NT2/D1 (cell line): ENCODE measurements at regions not wholly inside any gene's neighbourhood (a gene's known extent, or its start where the extent isn't known, plus 50 kb on each side); places are given as distances from the start of the nearest gene placed in this dataset.

Source experiments
- DNase-seq: peaks from one replicate; pipeline ENCODE4 v3.0.0-alpha.2; 2011; ENCODE audit warnings: low read depth, low spot score
- H3K27me3 ChIP-seq: 2 replicates; pipeline ENCODE4 v1.6.0; 2011; ENCODE audit warnings: mild to moderate bottlenecking; ENCODE audit not compliant: insufficient read length, insufficient read depth
- H3K36me3 ChIP-seq: 2 replicates; pipeline ENCODE4 v1.6.1; 2011; ENCODE audit warnings: mild to moderate bottlenecking, low read length, mixed read lengths; ENCODE audit not compliant: insufficient read depth, insufficient read length
- H3K4me1 ChIP-seq: 2 replicates; pipeline ENCODE4 v1.5.1; 2011; ENCODE audit not compliant: insufficient read depth, insufficient read length
- H3K4me3 ChIP-seq: 2 replicates; pipeline ENCODE4 v1.5.1; 2011; ENCODE audit warnings: low read depth; ENCODE audit not compliant: insufficient read length
- H3K9ac ChIP-seq: 2 replicates; pipeline ENCODE4 v1.6.0; 2011; ENCODE audit warnings: low read depth; ENCODE audit not compliant: insufficient read length
- H3K9me3 ChIP-seq: 2 replicates; pipeline ENCODE4 v1.5.1; 2011; ENCODE audit warnings: mild to moderate bottlenecking, low read length; ENCODE audit not compliant: insufficient read depth
- SUZ12 ChIP-seq: IDR thresholded peaks from 2 replicates; pipeline ENCODE4 v1.6.1; 2011; ENCODE audit not compliant: insufficient read length, insufficient read depth; ENCODE audit errors: extremely low read depth
- YY1 ChIP-seq: IDR thresholded peaks from 2 replicates; pipeline ENCODE4 v1.6.1; 2011; ENCODE audit not compliant: insufficient read length, insufficient read depth
- ZNF274 ChIP-seq: IDR thresholded peaks from 2 replicates; pipeline ENCODE4 v1.6.1; 2011; ENCODE audit warnings: mild to moderate bottlenecking, low read depth, low read length

- Histone ChIP-seq H3K9ac (no peak overlapping the region), H3K27me3 (no peaks in the 10 kb centered on the region), H3K9me3 (no peaks in the 10 kb centered on the region), H3K4me3 (no peak overlapping the region), H3K36me3 (no peaks in the 10 kb centered on the region), H3K4me1 (no peaks in the 10 kb centered on the region)
- DNase-seq, result no peak
- TF ChIP-seq ZNF274, result no peak
Observed at GRCh38 chr14:57038689-57039088, 228.4 kb upstream of the OTX2 start.

GRCh38 chr14:57031474-57031873 is 221.2 kb upstream of the OTX2 start:
- H3K9me3 ChIP-seq, result no peaks in the 10 kb centered on the region
- H3K9ac ChIP-seq, result no peak overlapping the region
- no peak overlapping the region for H3K4me3 ChIP-seq
- TF ChIP-seq SUZ12 (no peak), ZNF274 (no peak), YY1 (no peak)
- DNase-seq, result no peak
- H3K4me1 ChIP-seq, result no peaks in the 10 kb centered on the region
- H3K36me3 ChIP-seq, result no peaks in the 10 kb centered on the region
- H3K27me3 ChIP-seq, result no peaks in the 10 kb centered on the region

- no peaks in the 10 kb centered on the region for H3K36me3 ChIP-seq
- no peak overlapping the region for H3K9ac ChIP-seq
- H3K4me3 ChIP-seq, result no peak overlapping the region
- no peaks in the 10 kb centered on the region for H3K4me1 ChIP-seq
- DNase-seq, result peak; percentile 55
- TF ChIP-seq YY1, result no peak
- TF ChIP-seq SUZ12, result no peak
- no peak for TF ChIP-seq ZNF274
- H3K27me3 ChIP-seq, result no peaks in the 10 kb centered on the region
- no peaks in the 10 kb centered on the region for H3K9me3 ChIP-seq
Observed at GRCh38 chr14:57029620-57030253, 219.5 kb upstream of the OTX2 start.

GRCh38 chr14:57025456-57025855 is 215.2 kb upstream of the OTX2 start:
- DNase-seq, result no peak
- Histone ChIP-seq H3K9me3 (no peaks in the 10 kb centered on the region), H3K4me3 (no peak overlapping the region), H3K36me3 (no peaks in the 10 kb centered on the region), H3K9ac (no peak overlapping the region), H3K27me3 (no peaks in the 10 kb centered on the region), H3K4me1 (no peaks in the 10 kb centered on the region)
- TF ChIP-seq ZNF274 (no peak), SUZ12 (no peak), YY1 (no peak)

GRCh38 chr14:57022608-57023007 is 212.3 kb upstream of the OTX2 start:
- Histone ChIP-seq H3K4me1 (no peaks in the 10 kb centered on the region), H3K27me3 (no peaks in the 10 kb centered on the region), H3K9ac (no peak overlapping the region), H3K4me3 (no peak overlapping the region), H3K9me3 (no peaks in the 10 kb centered on the region), H3K36me3 (no peaks in the 10 kb centered on the region)
- no peak for TF ChIP-seq ZNF274
- DNase-seq, result no peak

- TF ChIP-seq ZNF274 (no peak), SUZ12 (no peak), YY1 (no peak)
- H3K27me3 ChIP-seq, result no peaks in the 10 kb centered on the region
- no peak overlapping the region for H3K9ac ChIP-seq
- peaks cover 7% of the 10 kb centered on the region for H3K9me3 ChIP-seq
- H3K4me1 ChIP-seq, result no peaks in the 10 kb centered on the region
- no peak for DNase-seq
- H3K36me3 ChIP-seq, result no peaks in the 10 kb centered on the region
- no peak overlapping the region for H3K4me3 ChIP-seq
Observed at GRCh38 chr14:57018065-57018464, 207.8 kb upstream of the OTX2 start.

- Histone ChIP-seq H3K4me1 (no peaks in the 10 kb centered on the region), H3K9ac (no peak overlapping the region), H3K9me3 (peaks cover 7% of the 10 kb centered on the region), H3K36me3 (no peaks in the 10 kb centered on the region), H3K4me3 (no peak overlapping the region), H3K27me3 (no peaks in the 10 kb centered on the region)
- no peak for TF ChIP-seq YY1
- no peak for DNase-seq
Observed at GRCh38 chr14:57013987-57014386, 203.7 kb upstream of the OTX2 start.
